GM18858 (cell line): ENCODE measurements at regions not wholly inside any gene's neighbourhood (a gene's known extent, or its start where the extent isn't known, plus 50 kb on each side); places are given as distances from the start of the nearest gene placed in this dataset.
"Not testable (repeated sequence)": the region's sequence is repeated elsewhere in the genome, so short reads cannot be mapped to it uniquely, and the experiment has no call there.

Source experiments
- ATAC-seq: cut with Tn5 transposase; IDR thresholded peaks from one replicate; pipeline ENCODE4 v1.9.1; 2021; ENCODE audit not compliant: unreplicated experiment

GRCh38 chr5:1654786-1655495 lies 131.2 kb upstream of the LPCAT1 start:
- ATAC-seq = no peak

GRCh38 chr5:1653698-1654651 lies 130.2 kb upstream of the LPCAT1 start:
- ATAC-seq = peak; percentile 56

GRCh38 chr5:1652873-1653697 lies 129.3 kb upstream of the LPCAT1 start:
- ATAC-seq = peak; percentile 23

GRCh38 chr5:1651971-1652872 lies 128.5 kb upstream of the LPCAT1 start:
- no peak for ATAC-seq

GRCh38 chr5:1651250-1651649 lies 127.5 kb upstream of the LPCAT1 start:
- no peak for ATAC-seq

GRCh38 chr5:1649554-1649953 lies 125.8 kb upstream of the LPCAT1 start:
- ATAC-seq = no peak

- no peak for ATAC-seq
Observed at GRCh38 chr5:1648806-1649205, 125.0 kb upstream of the LPCAT1 start.

- no peak for ATAC-seq
Observed at GRCh38 chr5:1647580-1647979, 123.8 kb upstream of the LPCAT1 start.

- ATAC-seq = peak; percentile 75
Observed at GRCh38 chr5:1644810-1645571, 121.2 kb upstream of the LPCAT1 start.

- ATAC-seq = not testable (repeated sequence)
Observed at GRCh38 chr5:1644393-1644809, 120.6 kb upstream of the LPCAT1 start.

GRCh38 chr5:1643651-1644392 lies 120.1 kb upstream of the LPCAT1 start:
- no peak for ATAC-seq

GRCh38 chr5:1642621-1643061 lies 118.9 kb upstream of the LPCAT1 start:
- ATAC-seq = no peak

GRCh38 chr5:1642221-1642620 lies 118.5 kb upstream of the LPCAT1 start:
- no peak for ATAC-seq

GRCh38 chr5:1641560-1642166 lies 117.9 kb upstream of the LPCAT1 start:
- peak; percentile 83 for ATAC-seq

GRCh38 chr5:1641041-1641440 lies 117.3 kb upstream of the LPCAT1 start:
- ATAC-seq = no peak

- ATAC-seq = no peak
Observed at GRCh38 chr5:1640421-1640881, 116.7 kb upstream of the LPCAT1 start.

GRCh38 chr5:1639757-1640156 lies 116.0 kb upstream of the LPCAT1 start:
- ATAC-seq = no peak
